Left ventricle myocardium inferior (tissue), 1 donor: ENCODE measurements at regions not wholly inside any gene's neighbourhood (a gene's known extent, or its start where the extent isn't known, plus 50 kb on each side); places are given as distances from the start of the nearest gene placed in this dataset.
"Not testable (repeated sequence)": the region's sequence is repeated elsewhere in the genome, so short reads cannot be mapped to it uniquely, and the experiment has no call there.

Experiments
- DNase-seq: peaks from one replicate; pipeline ENCODE4 v3.0.0-alpha.2; 2020
- H3K27ac ChIP-seq: fragments of 200-600 bp; replicated peaks from 2 replicates; pipeline ENCODE4 v1.8.0; 2021
- H3K27me3 ChIP-seq: fragments of 200-600 bp; 2 replicates; pipeline ENCODE4 v1.8.0; 2021; ENCODE audit warnings: low read depth
- H3K36me3 ChIP-seq: fragments of 200-600 bp; 2 replicates; pipeline ENCODE4 v1.8.0; 2021
- H3K4me1 ChIP-seq: fragments of 200-600 bp; 2 replicates; pipeline ENCODE4 v1.8.0; 2021
- H3K4me3 ChIP-seq: fragments of 200-600 bp; 2 replicates; pipeline ENCODE4 v1.8.0; 2021; ENCODE audit warnings: mild to moderate bottlenecking, moderate library complexity
- H3K9me3 ChIP-seq: fragments of 200-600 bp; replicated peaks from 2 replicates; pipeline ENCODE4 v1.8.0; 2021
- intact Hi-C: fragments of 100-400 bp; cut with micrococcal nuclease; formaldehyde crosslinking; loops from one replicate; pipeline ENCODE4 v1.11.0; 2022
- TF ChIP-seq, protein P1 (sequence below): fragments of 200-600 bp; IDR thresholded peaks from 2 replicates; pipeline ENCODE4 v1.8.0; 2021; ENCODE audit warnings: antibody characterized with exemption, mild to moderate bottlenecking, borderline replicate concordance
- donor health status: DM: no; HTN: yes; CAD: no; lungs with severe emphysema.

DNA sequence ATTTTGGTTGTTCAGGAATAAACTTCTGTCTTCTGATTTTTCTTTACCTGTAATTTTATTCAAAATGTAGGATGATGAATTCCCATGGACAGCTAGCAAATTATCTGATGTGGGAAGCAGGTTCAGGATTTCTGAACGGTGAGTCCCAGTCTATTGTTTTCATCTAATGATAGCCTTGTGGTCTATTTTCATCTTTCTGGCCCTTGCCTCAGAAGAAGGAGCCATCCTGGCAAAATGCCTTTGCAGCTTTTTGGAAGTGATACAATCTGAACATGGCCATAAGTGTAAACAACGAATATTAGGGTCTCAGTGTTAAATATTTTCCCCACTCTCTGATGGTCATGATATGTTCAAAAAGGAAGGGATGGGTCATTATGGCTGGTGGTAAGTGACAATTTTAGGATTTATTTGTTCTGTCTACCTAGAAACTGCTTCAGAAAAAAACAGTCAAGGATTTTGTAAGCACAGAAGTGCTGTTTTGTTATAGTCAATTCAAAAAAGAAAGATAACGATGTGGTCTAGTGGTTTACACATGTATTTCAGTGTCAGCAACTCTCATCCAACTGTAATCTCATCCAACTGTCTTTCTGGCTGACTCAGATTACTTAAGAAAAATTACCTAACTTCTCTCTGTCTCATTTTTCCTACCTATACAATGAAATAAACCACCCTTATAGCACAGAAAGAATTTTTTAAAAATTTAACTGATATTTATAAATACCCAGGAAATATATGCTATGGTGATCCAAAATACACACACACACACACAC, 272.6 kb upstream of the ERBB4 start:
- TF ChIP-seq, protein P1, sequence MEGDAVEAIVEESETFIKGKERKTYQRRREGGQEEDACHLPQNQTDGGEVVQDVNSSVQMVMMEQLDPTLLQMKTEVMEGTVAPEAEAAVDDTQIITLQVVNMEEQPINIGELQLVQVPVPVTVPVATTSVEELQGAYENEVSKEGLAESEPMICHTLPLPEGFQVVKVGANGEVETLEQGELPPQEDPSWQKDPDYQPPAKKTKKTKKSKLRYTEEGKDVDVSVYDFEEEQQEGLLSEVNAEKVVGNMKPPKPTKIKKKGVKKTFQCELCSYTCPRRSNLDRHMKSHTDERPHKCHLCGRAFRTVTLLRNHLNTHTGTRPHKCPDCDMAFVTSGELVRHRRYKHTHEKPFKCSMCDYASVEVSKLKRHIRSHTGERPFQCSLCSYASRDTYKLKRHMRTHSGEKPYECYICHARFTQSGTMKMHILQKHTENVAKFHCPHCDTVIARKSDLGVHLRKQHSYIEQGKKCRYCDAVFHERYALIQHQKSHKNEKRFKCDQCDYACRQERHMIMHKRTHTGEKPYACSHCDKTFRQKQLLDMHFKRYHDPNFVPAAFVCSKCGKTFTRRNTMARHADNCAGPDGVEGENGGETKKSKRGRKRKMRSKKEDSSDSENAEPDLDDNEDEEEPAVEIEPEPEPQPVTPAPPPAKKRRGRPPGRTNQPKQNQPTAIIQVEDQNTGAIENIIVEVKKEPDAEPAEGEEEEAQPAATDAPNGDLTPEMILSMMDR: no peak
- Histone ChIP-seq H3K27me3 (no peaks in the 10 kb centered on the region), H3K27ac (no peak overlapping the region), H3K4me1 (no peaks in the 10 kb centered on the region), H3K9me3 (peaks cover 5% of the 10 kb centered on the region), H3K36me3 (no peaks in the 10 kb centered on the region), H3K4me3 (no peak overlapping the region)
- intact Hi-C loops: no loop called here
- no peak for DNase-seq

DNA sequence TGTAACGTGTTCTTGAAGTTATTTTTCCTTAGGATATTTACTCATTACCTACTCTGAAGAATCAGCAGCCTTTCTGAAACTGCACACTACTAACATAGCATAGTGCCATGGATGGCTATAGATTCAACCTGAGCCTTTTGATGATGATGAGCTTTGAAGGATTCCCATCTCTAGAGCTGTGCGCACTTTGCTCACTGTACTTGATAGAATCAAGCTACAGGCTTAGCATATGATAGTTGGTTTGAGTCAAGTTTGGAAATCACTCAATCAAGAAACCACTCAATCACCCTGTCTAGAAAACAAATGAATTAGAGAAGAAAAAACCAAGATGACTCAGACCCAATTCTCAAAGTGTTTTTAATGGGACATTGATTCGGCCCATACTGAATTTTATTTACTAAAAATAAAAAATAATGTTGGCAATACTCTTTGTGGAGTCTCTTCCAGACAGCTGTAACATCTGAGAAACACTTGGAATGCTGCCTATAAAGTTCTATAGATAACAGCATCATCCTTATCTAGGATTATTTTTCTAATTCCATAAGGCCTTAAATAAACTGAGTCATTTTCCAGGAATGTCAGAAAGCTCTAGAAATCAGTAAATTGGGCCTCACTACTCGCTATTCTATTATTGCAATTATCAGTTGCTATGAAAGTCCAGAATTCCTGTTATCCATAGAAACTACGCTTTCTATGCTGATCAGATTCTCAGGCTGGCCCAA, 259.0 kb upstream of the ERBB4 start:
- TF ChIP-seq, protein P1: no peak
- Histone ChIP-seq H3K36me3 (no peaks in the 10 kb centered on the region), H3K27me3 (no peaks in the 10 kb centered on the region), H3K4me3 (no peak overlapping the region), H3K4me1 (peaks cover 4% of the 10 kb centered on the region), H3K27ac (no peak overlapping the region), H3K9me3 (no peaks in the 10 kb centered on the region)
- intact Hi-C loops: no loop called here
- DNase-seq: no peak

DNA sequence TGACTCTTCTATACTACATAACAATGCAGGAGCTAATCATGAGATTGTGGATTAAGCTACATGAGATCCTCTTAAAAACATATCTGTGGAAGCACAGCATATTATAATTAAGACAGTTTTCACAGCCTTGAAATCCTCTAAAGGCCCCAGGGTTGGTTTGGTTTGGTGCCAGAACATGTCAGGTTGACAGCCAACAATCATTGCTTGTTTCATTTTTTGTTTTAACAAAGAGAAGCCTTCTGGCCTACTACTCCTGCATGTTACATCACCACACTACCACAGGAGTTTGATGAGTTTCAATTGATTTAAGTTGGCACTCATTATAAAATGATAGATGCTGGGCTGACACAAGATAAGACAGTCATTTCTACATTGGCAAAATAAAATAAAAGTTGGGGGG, 255.9 kb upstream of the ERBB4 start:
- Histone ChIP-seq H3K4me3 (no peak overlapping the region), H3K4me1 (peaks cover 4% of the 10 kb centered on the region), H3K27me3 (no peaks in the 10 kb centered on the region), H3K27ac (no peak overlapping the region), H3K36me3 (no peaks in the 10 kb centered on the region), H3K9me3 (no peaks in the 10 kb centered on the region)
- TF ChIP-seq, protein P1: no peak
- no peak for DNase-seq
- intact Hi-C loops: no loop called here

DNA sequence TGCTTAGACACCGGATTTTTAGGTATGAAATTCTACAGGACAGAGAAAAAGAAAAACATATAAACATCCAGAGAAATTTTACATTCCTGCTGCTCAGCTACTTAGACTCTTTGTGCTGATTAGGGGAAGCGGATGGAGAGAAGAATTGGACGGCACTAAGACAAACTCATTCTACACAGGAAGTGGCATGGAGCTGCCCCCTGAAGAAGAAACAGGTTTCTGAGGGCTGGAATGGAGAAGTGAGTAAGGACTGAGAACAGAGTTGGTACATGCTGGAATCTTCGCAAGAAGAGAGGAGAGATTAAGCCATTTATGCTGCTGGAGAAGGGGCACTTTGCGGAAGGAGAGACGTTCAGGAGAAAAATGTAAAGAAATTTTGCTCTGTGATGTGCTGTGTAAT, 253.0 kb upstream of the ERBB4 start:
- Histone ChIP-seq H3K36me3 (no peaks in the 10 kb centered on the region), H3K4me1 (no peaks in the 10 kb centered on the region), H3K4me3 (no peak overlapping the region), H3K27me3 (no peaks in the 10 kb centered on the region), H3K9me3 (peaks cover 7% of the 10 kb centered on the region), H3K27ac (no peak overlapping the region)
- TF ChIP-seq, protein P1: no peak
- intact Hi-C loops: no loop called here
- DNase-seq: no peak

DNA sequence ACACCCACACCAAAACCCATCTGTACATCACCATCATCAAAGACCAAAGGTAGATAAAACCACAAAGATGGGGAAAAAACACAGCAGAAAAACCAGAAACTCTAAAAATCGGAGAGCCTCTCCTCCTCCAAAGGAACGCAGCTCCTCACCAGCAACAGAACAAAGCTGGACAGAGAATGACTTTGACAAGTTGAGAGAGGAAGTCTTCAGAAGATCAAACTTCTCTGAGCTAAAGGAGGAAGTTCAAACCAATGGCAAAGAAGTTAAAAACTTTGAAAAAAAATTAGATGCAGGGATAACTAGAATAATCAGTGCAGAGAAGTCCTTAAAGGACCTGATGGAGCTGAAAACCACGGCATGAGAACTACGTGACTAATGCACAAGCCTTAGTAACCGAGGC, 247.5 kb upstream of the ERBB4 start:
- DNase-seq, intact Hi-C loops: not testable (repeated sequence)

DNA sequence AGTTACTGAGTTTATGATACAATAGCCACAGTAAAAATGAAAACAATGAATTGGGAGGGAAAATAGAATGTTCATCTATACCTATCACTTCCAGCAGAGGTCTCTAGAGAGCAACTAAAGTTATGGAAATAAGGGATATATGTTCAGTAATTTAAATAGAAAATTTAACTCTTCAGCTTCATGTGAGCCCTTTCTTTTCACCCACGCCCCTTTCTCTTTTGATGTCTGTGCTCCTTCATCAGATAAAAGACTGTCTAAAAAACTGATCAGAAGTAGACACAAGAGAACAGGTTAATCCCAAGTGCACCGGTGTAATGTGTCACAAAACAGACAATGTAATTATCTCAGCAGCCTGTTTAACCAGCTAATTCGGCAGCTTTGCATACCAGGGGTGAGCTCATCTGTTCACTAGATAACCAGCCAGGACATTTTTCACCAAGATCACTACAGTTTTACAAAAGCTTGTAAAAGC, 238.5 kb upstream of the ERBB4 start:
- Histone ChIP-seq H3K9me3 (no peaks in the 10 kb centered on the region), H3K36me3 (no peaks in the 10 kb centered on the region), H3K4me1 (no peaks in the 10 kb centered on the region), H3K27me3 (no peaks in the 10 kb centered on the region), H3K27ac (no peak overlapping the region), H3K4me3 (no peak overlapping the region)
- DNase-seq: no peak
- TF ChIP-seq, protein P1: peak; percentile 75
- intact Hi-C loops: loop anchor here (2.0 to 10.0 kb wide), 2 partner anchors 118 to 376 kb away; no protein-coding TSS in a partner anchor

More for the DNA sequence above, 247.5 kb upstream of the ERBB4 start:
- H3K36me3 ChIP-seq, H3K4me1 ChIP-seq, H3K4me3 ChIP-seq, H3K27ac ChIP-seq, H3K27me3 ChIP-seq: not testable (repeated sequence)
- peaks cover 43% of the 10 kb centered on the region for H3K9me3 ChIP-seq
